GM12864 (cell line): ENCODE measurements at regions not wholly inside any gene's neighbourhood (a gene's known extent, or its start where the extent isn't known, plus 50 kb on each side); places are given as distances from the start of the nearest gene placed in this dataset.
"Not testable (repeated sequence)": the region's sequence is repeated elsewhere in the genome, so short reads cannot be mapped to it uniquely, and the experiment has no call there.

ENCODE experiments used
- DNase-seq: peaks from one replicate; pipeline ENCODE4 v3.0.0-alpha.2; 2011; ENCODE audit warnings: low read depth
- H3K4me3 ChIP-seq: 2 replicates; pipeline ENCODE4 v1.5.1; 2011; ENCODE audit warnings: mild to moderate bottlenecking, low read depth, low read length, control low read depth
- TF ChIP-seq, protein P1 (sequence below): IDR thresholded peaks from 2 replicates; pipeline ENCODE4 v1.5.1; 2011; ENCODE audit warnings: low read depth, mild to moderate bottlenecking, moderate library complexity, low read length, control low read depth, inconsistent platforms; ENCODE audit errors: missing control alignments

DNA sequence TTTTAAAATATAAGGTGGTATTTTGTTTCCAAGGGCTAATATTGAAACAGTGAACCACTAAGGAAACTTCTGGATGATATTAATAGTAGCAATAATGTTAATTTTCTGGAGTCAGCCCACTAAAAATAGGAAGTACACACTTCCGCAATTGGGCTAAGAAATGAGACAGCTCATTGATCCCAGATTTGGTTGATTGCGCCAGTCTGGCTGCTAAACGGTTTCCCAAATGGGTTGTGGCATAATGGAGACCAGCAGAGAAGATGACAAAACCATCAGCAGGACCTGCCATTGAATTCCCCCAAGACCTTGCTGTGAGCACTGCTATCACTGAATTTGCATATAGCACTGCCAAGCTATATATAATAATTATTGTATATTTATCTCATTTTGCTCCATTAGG is 71.2 kb upstream of the SGK1 start:
- no peak for DNase-seq
- H3K4me3 ChIP-seq = no peak overlapping the region
- TF ChIP-seq, protein P1, sequence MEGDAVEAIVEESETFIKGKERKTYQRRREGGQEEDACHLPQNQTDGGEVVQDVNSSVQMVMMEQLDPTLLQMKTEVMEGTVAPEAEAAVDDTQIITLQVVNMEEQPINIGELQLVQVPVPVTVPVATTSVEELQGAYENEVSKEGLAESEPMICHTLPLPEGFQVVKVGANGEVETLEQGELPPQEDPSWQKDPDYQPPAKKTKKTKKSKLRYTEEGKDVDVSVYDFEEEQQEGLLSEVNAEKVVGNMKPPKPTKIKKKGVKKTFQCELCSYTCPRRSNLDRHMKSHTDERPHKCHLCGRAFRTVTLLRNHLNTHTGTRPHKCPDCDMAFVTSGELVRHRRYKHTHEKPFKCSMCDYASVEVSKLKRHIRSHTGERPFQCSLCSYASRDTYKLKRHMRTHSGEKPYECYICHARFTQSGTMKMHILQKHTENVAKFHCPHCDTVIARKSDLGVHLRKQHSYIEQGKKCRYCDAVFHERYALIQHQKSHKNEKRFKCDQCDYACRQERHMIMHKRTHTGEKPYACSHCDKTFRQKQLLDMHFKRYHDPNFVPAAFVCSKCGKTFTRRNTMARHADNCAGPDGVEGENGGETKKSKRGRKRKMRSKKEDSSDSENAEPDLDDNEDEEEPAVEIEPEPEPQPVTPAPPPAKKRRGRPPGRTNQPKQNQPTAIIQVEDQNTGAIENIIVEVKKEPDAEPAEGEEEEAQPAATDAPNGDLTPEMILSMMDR = no peak

DNA sequence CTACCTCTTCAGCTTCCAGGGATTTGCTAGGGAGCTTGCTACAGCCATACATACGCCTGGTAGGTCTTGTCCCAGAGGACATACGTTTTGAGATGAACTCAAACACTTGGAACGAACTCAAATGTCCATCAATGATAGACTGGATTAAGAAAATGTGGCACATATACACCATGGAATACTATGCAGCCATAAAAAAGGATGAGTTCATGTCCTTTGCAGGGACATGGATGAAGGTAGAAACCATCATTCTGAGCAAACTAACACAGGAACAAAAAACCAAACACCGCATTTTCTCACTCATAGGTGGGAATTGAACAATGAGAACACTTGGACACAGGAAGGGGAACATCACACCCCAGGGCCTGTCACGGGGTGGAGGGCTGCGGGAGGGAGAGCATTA is 68.6 kb upstream of the SGK1 start:
- DNase-seq, H3K4me3 ChIP-seq: not testable (repeated sequence)

GRCh38 chr6:134381959-134382358 is 64.0 kb upstream of the SGK1 start:
- no peak for DNase-seq
- no peak overlapping the region for H3K4me3 ChIP-seq
- TF ChIP-seq, protein P1 = no peak

DNA sequence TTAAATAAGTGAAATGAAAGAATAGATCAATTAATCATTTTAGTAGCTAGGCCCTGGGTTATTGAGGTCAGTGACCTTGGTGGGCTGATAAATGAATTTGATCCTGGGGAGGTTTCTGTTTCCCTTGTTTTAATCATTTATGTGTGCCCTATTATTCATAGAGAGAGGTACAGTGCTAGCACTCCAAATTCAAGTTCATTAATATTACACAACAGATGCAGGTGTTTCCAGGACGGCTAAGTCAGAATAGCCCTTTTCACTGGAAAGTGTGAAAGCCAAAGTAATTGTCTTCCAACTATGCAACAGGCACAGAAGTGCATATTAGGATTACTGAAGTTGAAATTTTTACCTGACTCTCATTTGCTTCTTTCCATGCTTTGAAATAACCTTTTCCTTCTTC is 61.7 kb upstream of the SGK1 start:
- H3K4me3 ChIP-seq = no peak overlapping the region
- no peak for DNase-seq
- TF ChIP-seq, protein P1 = no peak

- TF ChIP-seq, protein P1 = no peak
- DNase-seq = peak; percentile 62
- no peak overlapping the region; the same call in 1 of the 2 replicates for H3K4me3 ChIP-seq
These were observed 61.2 kb upstream of the SGK1 start for GRCh38 chr6:134379076-134379475.

DNA sequence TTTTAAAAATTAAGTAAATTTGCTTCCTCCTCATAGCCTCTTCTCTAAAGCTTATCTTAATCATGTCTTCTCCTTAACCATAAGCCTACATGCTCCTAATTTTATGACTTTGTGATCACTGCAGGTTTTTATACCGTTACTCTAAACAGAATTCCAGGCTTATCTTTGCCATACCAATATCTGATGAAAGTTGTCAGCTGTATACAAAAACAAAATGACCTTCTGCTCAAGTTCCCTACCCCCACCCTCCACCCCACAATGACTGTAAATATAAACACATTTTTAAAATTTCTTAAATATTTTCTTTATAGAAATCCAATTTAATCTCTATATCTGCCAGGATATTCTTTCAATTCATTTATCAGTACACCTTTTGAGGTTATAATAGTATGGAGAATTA is 60.5 kb upstream of the SGK1 start:
- TF ChIP-seq, protein P1 = no peak
- DNase-seq = no peak
- no peak overlapping the region for H3K4me3 ChIP-seq

DNA sequence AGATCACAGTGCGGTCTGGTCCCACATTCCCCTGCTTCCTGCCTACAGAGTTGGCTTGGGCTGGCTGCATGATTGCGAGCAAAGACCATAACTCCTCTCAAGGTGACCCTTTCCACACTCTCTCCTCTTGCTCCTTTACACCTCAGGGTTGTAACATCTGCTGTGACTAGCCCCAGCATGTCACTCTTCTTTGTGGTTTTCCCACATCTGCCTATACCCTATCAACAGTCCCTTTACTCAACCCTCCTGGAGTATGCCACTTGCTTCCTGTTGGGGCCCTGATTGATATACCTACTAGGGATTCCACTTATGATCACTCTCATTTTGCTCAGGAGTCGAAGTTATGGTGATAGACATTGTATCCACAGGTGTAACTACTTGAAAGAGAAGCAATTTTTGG is 58.9 kb upstream of the SGK1 start:
- no peak for DNase-seq
- no peak overlapping the region for H3K4me3 ChIP-seq
- TF ChIP-seq, protein P1 = no peak

DNA sequence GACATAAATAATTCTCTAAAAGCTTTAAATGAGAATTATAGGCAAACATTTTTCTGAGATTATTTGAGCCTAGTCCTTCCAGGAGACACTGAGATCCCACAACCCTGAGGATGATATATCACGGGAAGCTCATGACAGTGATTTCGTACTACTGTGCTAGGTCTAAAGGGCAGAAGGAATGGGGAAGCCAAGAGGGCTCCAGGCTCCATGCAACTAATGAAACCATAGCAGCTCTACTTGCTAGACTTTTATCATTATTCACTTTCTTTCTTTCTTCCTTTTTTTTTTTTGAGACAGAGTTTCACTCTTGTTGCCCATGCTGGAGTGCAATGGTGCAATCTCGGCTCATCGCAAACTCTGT is 57.3 kb upstream of the SGK1 start:
- DNase-seq = no peak
- no peak overlapping the region for H3K4me3 ChIP-seq
- TF ChIP-seq, protein P1 = no peak
